NCI-H2107 (cell line): ENCODE measurements at regions not wholly inside any gene's neighbourhood (a gene's known extent, or its start where the extent isn't known, plus 50 kb on each side); places are given as distances from the start of the nearest gene placed in this dataset.

Experiments
- DNase-seq: peaks from one replicate; lab custom pipeline; 2025; lab: John Stamatoyannopoulos, UW

GRCh38 chr9:119487118-119487827 lies 118.0 kb upstream of the BRINP1 start:
- no peak for DNase-seq

- no peak for DNase-seq
These were observed 113.9 kb upstream of the BRINP1 start for GRCh38 chr9:119483153-119483552.

GRCh38 chr9:119477197-119477596 lies 108.0 kb upstream of the BRINP1 start:
- DNase-seq = no peak

- DNase-seq = no peak
These were observed 88.8 kb upstream of the BRINP1 start for GRCh38 chr9:119458068-119458467.

- DNase-seq = no peak
These were observed 84.7 kb upstream of the BRINP1 start for GRCh38 chr9:119453980-119454379.

GRCh38 chr9:119453490-119453911 lies 84.3 kb upstream of the BRINP1 start:
- DNase-seq = no peak

GRCh38 chr9:119451426-119451825 lies 82.2 kb upstream of the BRINP1 start:
- DNase-seq = no peak

- no peak for DNase-seq
These were observed 73.9 kb upstream of the BRINP1 start for GRCh38 chr9:119443179-119443578.

GRCh38 chr9:119441832-119442231 lies 72.6 kb upstream of the BRINP1 start:
- no peak for DNase-seq

- no peak for DNase-seq
These were observed 72.1 kb upstream of the BRINP1 start for GRCh38 chr9:119441338-119441737.

GRCh38 chr9:119436261-119436660 lies 67.0 kb upstream of the BRINP1 start:
- no peak for DNase-seq

GRCh38 chr9:119435076-119435475 lies 65.8 kb upstream of the BRINP1 start:
- no peak for DNase-seq

GRCh38 chr9:119432428-119432827 lies 63.2 kb upstream of the BRINP1 start:
- DNase-seq = no peak

- DNase-seq = no peak
These were observed 60.1 kb upstream of the BRINP1 start for GRCh38 chr9:119429302-119429701.

- no peak for DNase-seq
These were observed 51.0 kb upstream of the BRINP1 start for GRCh38 chr9:119420231-119420630.
